H1 (cell line): ENCODE measurements at regions not wholly inside any gene's neighbourhood (a gene's known extent, or its start where the extent isn't known, plus 50 kb on each side); places are given as distances from the start of the nearest gene placed in this dataset.
A peak's percentile ranks its signal among the peaks of the same experiment; 100 is the strongest.

Experiments used
- CTCF ChIA-PET: fragments of 300-600 bp; sonication (Branson Sonifier 250); formaldehyde crosslinking; loops from one replicate; lab custom pipeline; 2021; ENCODE audit not compliant: partially characterized antibody; lab: Charles Lee
- POLR2A ChIA-PET: fragments of 300-600 bp; sonication (Branson Sonifier 250); formaldehyde crosslinking; loops from one replicate; lab custom pipeline; 2021; ENCODE audit warnings: inconsistent platforms; ENCODE audit not compliant: partially characterized antibody; lab: Charles Lee
- DNase-seq, 2 experiments: peaks; one replicate each; pipeline versions ENCODE4 v3.0.0 to v3.0.0-alpha.2; 2010 to 2022; ENCODE audit warnings: low spot score in 2 of 2, low read depth in 1 of 2, mixed read lengths in 1 of 2
- FAIRE-seq: peaks from 2 replicates; lab custom pipeline; 2011; peaks lifted over from hg19 to GRCh38; lab: Jason Lieb, UNC
- H2AFZ ChIP-seq: 2 replicates; pipeline ENCODE4 v1.8.1; 2012; ENCODE audit warnings: low read length, inconsistent platforms
- H2AK5ac ChIP-seq: 2 replicates; pipeline ENCODE4 v1.6.1; 2013; ENCODE audit warnings: low read depth, low read length
- H2BK120ac ChIP-seq: replicated peaks from 2 replicates; pipeline ENCODE3; 2013; ENCODE audit warnings: low read depth, low read length, inconsistent platforms
- H2BK12ac ChIP-seq: 2 replicates; pipeline ENCODE4 v1.6.1; 2013; ENCODE audit warnings: low read depth, low read length
- H2BK15ac ChIP-seq: 2 replicates; pipeline ENCODE4 v1.6.1; 2013; ENCODE audit warnings: low read length
- H2BK20ac ChIP-seq: 2 replicates; pipeline ENCODE4 v1.6.1; 2013; ENCODE audit warnings: low read length
- H2BK5ac ChIP-seq: 2 replicates; pipeline ENCODE4 v1.6.1; 2013; ENCODE audit warnings: low read depth, low read length
- H3K14ac ChIP-seq: 2 replicates; pipeline ENCODE4 v1.6.1; 2013; ENCODE audit warnings: inconsistent platforms; ENCODE audit not compliant: insufficient read length
- H3K18ac ChIP-seq: 2 replicates; pipeline ENCODE4 v1.6.1; 2013; ENCODE audit warnings: low read length; ENCODE audit errors: extremely low read depth
- H3K23ac ChIP-seq: 2 replicates; pipeline ENCODE4 v1.6.1; 2013; ENCODE audit warnings: inconsistent platforms; ENCODE audit not compliant: insufficient read length
- H3K23me2 ChIP-seq: 2 replicates; pipeline ENCODE4 v1.6.1; 2013; ENCODE audit warnings: low read depth, low read length
- H3K27ac ChIP-seq: 2 replicates; pipeline ENCODE4 v1.6.1; 2011; ENCODE audit warnings: low read depth, low read length, inconsistent platforms
- H3K27me3 ChIP-seq, 4 experiments: replicated peaks in 1 of 4; 1 replicate in 1 of 4; 2 replicates in 3 of 4; pipeline versions ENCODE4 v1.6.1 to v1.8.1; 2011 to 2013; ENCODE audit warnings: low read length in 3 of 4, mild to moderate bottlenecking in 3 of 4, inconsistent platforms in 2 of 4, mixed read lengths in 2 of 4, moderate library complexity in 1 of 4; ENCODE audit not compliant: control insufficient read depth in 3 of 4, insufficient read depth in 3 of 4; ENCODE audit errors: extremely low read depth in 1 of 4
- H3K36me3 ChIP-seq, 4 experiments: 2 replicates each; pipeline versions ENCODE4 v1.6.1 to v1.8.1; 2011 to 2013; ENCODE audit warnings: mild to moderate bottlenecking in 4 of 4, low read length in 3 of 4, moderate library complexity in 2 of 4, control low read depth in 1 of 4, inconsistent platforms in 1 of 4; ENCODE audit not compliant: insufficient read depth in 4 of 4, control insufficient read depth in 2 of 4
- H3K4ac ChIP-seq: replicated peaks from 2 replicates; pipeline ENCODE3; 2013; ENCODE audit warnings: low read length, low read depth, mixed read lengths, inconsistent platforms; ENCODE audit not compliant: insufficient read length
- H3K4me1 ChIP-seq, 4 experiments: replicated peaks in 1 of 4; 1 replicate in 1 of 4; 2 replicates in 3 of 4; pipeline versions ENCODE4 v1.6.1 to v1.8.1; 2011 to 2013; ENCODE audit warnings: low read length in 3 of 4, inconsistent platforms in 2 of 4, mixed read lengths in 1 of 4; ENCODE audit not compliant: insufficient read depth in 4 of 4, control insufficient read depth in 3 of 4
- H3K4me2 ChIP-seq, 2 experiments: 2 replicates each; pipeline versions ENCODE4 v1.6.1 to v1.8.1; 2011 to 2013; ENCODE audit warnings: low read depth in 2 of 2, low read length in 2 of 2, control low read depth in 1 of 2, inconsistent platforms in 1 of 2, mild to moderate bottlenecking in 1 of 2; ENCODE audit not compliant: insufficient read depth in 1 of 2
- H3K4me3 ChIP-seq, 4 experiments: fragments of 200-600, 300-600 bp in 1 of 4; sonication (generic), shearing (Covaris generic), sonication (Bioruptor Twin) in 1 of 4; 2 replicates each; pipeline versions ENCODE4 v1.5.1 to v1.8.1; 2011 to 2016; ENCODE audit warnings: low read length in 4 of 4, low read depth in 3 of 4, control low read depth in 2 of 4, inconsistent platforms in 2 of 4, mild to moderate bottlenecking in 2 of 4, mixed read lengths in 1 of 4, moderate library complexity in 1 of 4; ENCODE audit not compliant: insufficient read depth in 2 of 4; ENCODE audit errors: extremely low read depth in 1 of 4
- H3K56ac ChIP-seq: replicated peaks from 2 replicates; pipeline ENCODE3; 2013; ENCODE audit warnings: low read depth, mild to moderate bottlenecking, mixed read lengths, low read length, inconsistent platforms; ENCODE audit not compliant: insufficient read length
- H3K79me1 ChIP-seq: 2 replicates; pipeline ENCODE4 v1.6.1; 2013; ENCODE audit warnings: low read depth, low read length, control low read depth
- H3K79me2 ChIP-seq, 2 experiments: 2 replicates each; pipeline versions ENCODE4 v1.6.1 to v1.8.1; 2012 to 2013; ENCODE audit warnings: low read length in 2 of 2, mild to moderate bottlenecking in 2 of 2, inconsistent platforms in 1 of 2; ENCODE audit not compliant: insufficient read depth in 2 of 2, control insufficient read depth in 1 of 2
- H3K9ac ChIP-seq, 4 experiments: replicated peaks in 1 of 4; 1 replicate in 1 of 4; 2 replicates in 3 of 4; pipeline versions ENCODE4 v1.6.1 to v1.8.1; 2011 to 2013; ENCODE audit warnings: low read depth in 3 of 4, low read length in 3 of 4, control low read depth in 2 of 4, mild to moderate bottlenecking in 2 of 4, moderate library complexity in 2 of 4, inconsistent platforms in 1 of 4; ENCODE audit errors: extremely low read depth in 1 of 4
- H3K9me3 ChIP-seq, 2 experiments: 2 replicates each; pipeline versions ENCODE4 v1.6.1 to v1.8.1; 2012 to 2013; ENCODE audit warnings: mild to moderate bottlenecking in 2 of 2, moderate library complexity in 2 of 2, control low read depth in 1 of 2, inconsistent platforms in 1 of 2, low read depth in 1 of 2, low read length in 1 of 2, mixed read lengths in 1 of 2; ENCODE audit not compliant: insufficient read depth in 2 of 2
- H4K20me1 ChIP-seq, 2 experiments: replicated peaks in 1 of 2; 2 replicates each; pipeline versions ENCODE3 to v1.8.1; 2011 to 2013; ENCODE audit warnings: inconsistent platforms in 2 of 2, low read length in 2 of 2, mild to moderate bottlenecking in 1 of 2; ENCODE audit not compliant: insufficient read depth in 2 of 2, control insufficient read depth in 1 of 2
- H4K5ac ChIP-seq: 2 replicates; pipeline ENCODE4 v1.6.1; 2013; ENCODE audit warnings: low read length, low read depth, mixed read lengths, inconsistent platforms; ENCODE audit not compliant: insufficient read length
- H4K8ac ChIP-seq: 2 replicates; pipeline ENCODE4 v1.8.0; 2013; ENCODE audit warnings: mild to moderate bottlenecking, moderate library complexity, low read length, inconsistent platforms; ENCODE audit not compliant: insufficient read depth; ENCODE audit errors: extremely low read depth
- H4K91ac ChIP-seq: replicated peaks from 2 replicates; pipeline ENCODE3; 2013; ENCODE audit warnings: low read length, mixed read lengths, inconsistent platforms; ENCODE audit not compliant: insufficient read length
- JUN ChIP-seq: IDR thresholded peaks from 2 replicates; pipeline ENCODE4 v1.6.1; 2011; ENCODE audit warnings: low read depth, mild to moderate bottlenecking, improper control_type of control experiment, low read length
- TBP ChIP-seq: IDR thresholded peaks from 2 replicates; pipeline ENCODE4 v1.6.1; 2011; ENCODE audit warnings: low read depth, low read length, improper control_type of control experiment
- WGBS, 2 experiments: shearing (Covaris generic) in 1 of 2; methylation state at CpG; one replicate each; pipeline versions ENCODE4 v1.1.6 to v1.1.7; 2013 to 2015; ENCODE audit warnings: low lambda C conversion rate in 2 of 2, mixed read lengths in 2 of 2, inconsistent platforms in 1 of 2, low coverage in 1 of 2, missing lambda C conversion rate in 1 of 2; ENCODE audit not compliant: insufficient replicate concordance in 2 of 2, insufficient coverage in 1 of 2, insufficient read length in 1 of 2; ENCODE audit errors: extremely low coverage in 1 of 2, missing lambda C conversion rate in 1 of 2; 5-methylcytosine and 5-hydroxymethylcytosine counted together

DNA sequence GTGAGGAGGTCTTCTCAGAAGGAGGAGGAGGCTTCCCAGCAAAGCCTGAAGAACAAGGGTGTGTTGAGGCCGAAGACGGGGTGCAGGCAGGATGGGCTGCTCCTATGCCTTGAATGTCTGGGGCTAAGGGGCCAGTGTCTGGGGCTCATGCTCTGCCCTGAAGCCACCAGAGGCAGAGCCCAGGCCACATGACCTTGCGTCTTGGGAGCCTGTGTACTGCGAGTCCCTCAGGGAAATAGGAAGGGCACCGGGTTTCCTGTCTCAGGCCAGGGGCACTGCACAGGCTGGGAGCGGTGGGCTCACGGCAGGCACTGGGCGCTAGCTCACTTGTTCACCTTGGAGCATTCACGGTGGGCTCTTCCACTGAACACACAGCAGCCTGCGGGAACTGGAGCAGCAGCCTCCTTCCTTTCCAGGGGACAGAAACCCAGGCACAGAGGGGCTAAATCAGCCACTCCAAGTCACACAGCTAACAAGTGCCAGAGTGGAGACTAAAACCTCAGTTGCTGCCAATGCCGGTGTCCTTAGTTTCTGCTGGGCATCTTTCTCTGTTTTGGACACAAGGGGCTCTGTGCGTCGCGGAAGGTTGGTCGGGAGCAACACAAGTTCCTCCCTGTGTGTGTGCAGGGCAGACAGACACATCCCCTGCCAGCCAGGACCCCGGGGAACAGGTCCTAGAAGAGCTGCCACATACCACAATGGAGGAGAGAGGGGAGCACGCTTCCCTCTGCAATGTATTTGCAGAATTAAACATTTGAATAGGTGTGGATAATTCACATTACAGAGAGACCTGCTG lies 104.8 kb upstream of the C1orf174 start:
- H3K56ac ChIP-seq: no peak overlapping the region
- H3K79me1 ChIP-seq: no peaks in the 10 kb centered on the region
- no peak for DNase-seq
- no peak overlapping the region for H2AFZ ChIP-seq
- no peak overlapping the region for H4K91ac ChIP-seq
- H3K79me2 ChIP-seq: no peaks in the 10 kb centered on the region
- CTCF ChIA-PET: no interaction called here
- no peaks in the 10 kb centered on the region; a peak in 1 of 4 replicates for H3K9me3 ChIP-seq
- 0 out of 2 replicates have a peak, but pooled peaks cover 2% of the 10 kb centered on the region for H3K23me2 ChIP-seq
- H2BK120ac ChIP-seq: no peak overlapping the region
- POLR2A ChIA-PET: no interaction called here
- 0 out of 2 replicates have a peak overlapping the region, but pooled peaks have one; percentile 44 for H2AK5ac ChIP-seq
- H3K9ac ChIP-seq: no peak overlapping the region
- H3K18ac ChIP-seq: no peak overlapping the region
- H2BK20ac ChIP-seq: peak overlapping the region; percentile 61; the same call in 1 of the 2 replicates
- H3K4ac ChIP-seq: no peak overlapping the region
- no peak overlapping the region for H3K14ac ChIP-seq
- no peak overlapping the region for H2BK15ac ChIP-seq
- FAIRE-seq: no peak
- H3K4me1 ChIP-seq: no peaks in the 10 kb centered on the region; a peak in 1 of 7 replicates
- H3K23ac ChIP-seq: no peak overlapping the region
- H4K8ac ChIP-seq: no peak overlapping the region; the same call in 1 of the 2 replicates
- H2BK12ac ChIP-seq: no peak overlapping the region
- H4K5ac ChIP-seq: no peak overlapping the region
- no peaks in the 10 kb centered on the region for H4K20me1 ChIP-seq
- WGBS, 2 experiments: 90% methylated on average over 17 of the region's 17 CpGs; no CpG with 5 or more reads in 1 of the 2 experiments
- TF ChIP-seq JUN (no peak), TBP (no peak)
- no peak overlapping the region for H3K4me2 ChIP-seq
- no peaks in the 10 kb centered on the region for H3K36me3 ChIP-seq
- H3K27ac ChIP-seq: no peak overlapping the region
- H2BK5ac ChIP-seq: no peak overlapping the region
- no peak overlapping the region for H3K4me3 ChIP-seq
- no peaks in the 10 kb centered on the region for H3K27me3 ChIP-seq
